Upper lobe of left lung (tissue), 4 donors: ENCODE measurements at regions not wholly inside any gene's neighbourhood (a gene's known extent, or its start where the extent isn't known, plus 50 kb on each side); places are given as distances from the start of the nearest gene placed in this dataset.

Experiments used
- CTCF ChIP-seq, 6 experiments: fragments of 450-650 bp in 4 of 6; fragments of 200-600 bp in 2 of 6; sonication (generic) in 2 of 6; IDR thresholded peaks; one replicate each; pipeline ENCODE4 v1.5.1; 2016 to 2019; ENCODE audit warnings: antibody characterized with exemption in 6 of 6
- POLR2A ChIP-seq, 4 donors: fragments of 450-650 bp; IDR thresholded peaks; one replicate each; pipeline ENCODE4 v1.5.1; 2016 to 2017; ENCODE audit warnings: antibody characterized with exemption in 4 of 4, mild to moderate bottlenecking in 2 of 4
- POLR2AphosphoS5 ChIP-seq, 2 donors: sonication (generic); formaldehyde crosslinking; IDR thresholded peaks; one replicate each; pipeline ENCODE4 v1.5.1; 2017; ENCODE audit warnings: antibody characterized with exemption in 2 of 2

GRCh38 chr4:150008546-150008945, 69.7 kb upstream of the DCLK2 start:
- no peak for TF ChIP-seq POLR2AphosphoS5 (IDR thresholded peaks at IDR 0.05)
- no peak for TF ChIP-seq CTCF (IDR thresholded peaks at IDR 0.05)
- TF ChIP-seq POLR2A (IDR thresholded peaks at IDR 0.05) = no peak
